GM12878 (cell line): ENCODE measurements at regions not wholly inside any gene's neighbourhood (a gene's known extent, or its start where the extent isn't known, plus 50 kb on each side); places are given as distances from the start of the nearest gene placed in this dataset.

Source experiments
- ATAC-seq: fragments of 200-7000 bp; cut with Tn5 transposase; 3 replicates; pipeline ENCODE4 v1.9.1; 2020; ENCODE audit warnings: mild to moderate bottlenecking, moderate library complexity
- BruUV-seq: library from RNA; stranded (reverse); fragments of 400-500 nt; replicated peaks from 2 replicates; lab custom pipeline; 2021; lab: Mats Ljungman, UMichigan
- CTCF ChIA-PET: fragments of 300-600 bp; sonication (Branson Sonifier 250); formaldehyde crosslinking; extraction: SDS; loops from one replicate; lab custom pipeline; 2021; ENCODE audit warnings: inconsistent platforms; lab: Yijun Ruan, JAX
- POLR2A ChIA-PET: fragments of 350-600 bp; formaldehyde crosslinking; extraction: SDS; loops from one replicate; lab custom pipeline; 2021; ENCODE audit warnings: inconsistent platforms; lab: Charles Lee
- RAD21 ChIA-PET: fragments of 300-600 bp; sonication (Branson Sonifier 250); formaldehyde crosslinking; loops from one replicate; lab custom pipeline; 2023; ENCODE audit warnings: antibody characterized with exemption; ENCODE audit not compliant: unreplicated experiment; lab: Charles Lee
- SMC1A ChIA-PET: fragments of 300-600 bp; sonication (Branson Sonifier 250); formaldehyde crosslinking; loops from one replicate; lab custom pipeline; 2023; ENCODE audit not compliant: unreplicated experiment, uncharacterized antibody; lab: Charles Lee
- DNase-seq: peaks from one replicate; pipeline ENCODE4 v3.0.0-alpha.2; 2011; ENCODE audit warnings: low read depth, low spot score
- FAIRE-seq: peaks from 3 replicates; lab custom pipeline; 2011; peaks lifted over from hg19 to GRCh38; lab: Jason Lieb, UNC
- H2AFZ ChIP-seq: 2 replicates; pipeline ENCODE4 v1.6.0; 2011; ENCODE audit warnings: low read depth, low read length, control low read depth; ENCODE audit not compliant: control insufficient read depth
- H3K27ac ChIP-seq: 2 replicates; pipeline ENCODE4 v1.5.1; 2011; ENCODE audit warnings: control low read depth; ENCODE audit not compliant: control insufficient read depth, insufficient read depth
- H3K27me3 ChIP-seq, 2 experiments: replicated peaks in 1 of 2; 2 replicates each; pipeline versions ENCODE4 v1.6.0 to v1.6.1; 2011; ENCODE audit warnings: low read length in 1 of 2; ENCODE audit not compliant: control insufficient read depth in 2 of 2, insufficient read depth in 2 of 2
- H3K36me3 ChIP-seq, 2 experiments: 2 replicates each; pipeline ENCODE4 v1.5.1; 2011; ENCODE audit warnings: low read length in 1 of 2; ENCODE audit not compliant: control insufficient read depth in 2 of 2, insufficient read depth in 2 of 2
- H3K4me1 ChIP-seq: 2 replicates; pipeline ENCODE4 v1.6.1; 2011; ENCODE audit warnings: mild to moderate bottlenecking, low read length, moderate library complexity, mixed read lengths; ENCODE audit not compliant: control insufficient read depth, insufficient read depth
- H3K4me2 ChIP-seq: 2 replicates; pipeline ENCODE4 v1.6.0; 2011; ENCODE audit warnings: control low read depth; ENCODE audit not compliant: control insufficient read depth, insufficient read depth
- H3K4me3 ChIP-seq: fragments of 200-600 bp; sonication (generic); 2 replicates; pipeline ENCODE4 v1.5.1; 2016
- H3K79me2 ChIP-seq: 2 replicates; pipeline ENCODE4 v1.6.0; 2011; ENCODE audit warnings: low read length; ENCODE audit not compliant: control insufficient read depth, insufficient read depth
- H3K9ac ChIP-seq: 2 replicates; pipeline ENCODE4 v1.8.0; 2011; ENCODE audit warnings: low read length, control low read depth, mixed read lengths; ENCODE audit not compliant: control insufficient read depth, insufficient read depth
- H3K9me3 ChIP-seq: replicated peaks from 3 replicates; pipeline ENCODE4 v1.5.1; 2011; ENCODE audit warnings: mild to moderate bottlenecking, low read length; ENCODE audit not compliant: control insufficient read depth, insufficient read depth
- H4K20me1 ChIP-seq: 2 replicates; pipeline ENCODE4 v1.6.0; 2011; ENCODE audit not compliant: control insufficient read depth, insufficient read depth
- ASH2L ChIP-seq: fragments of 300-600, 200-600 bp; sonication (generic); IDR thresholded peaks from 2 replicates; pipeline ENCODE4 v1.6.1; 2017; ENCODE audit warnings: low read depth, mild to moderate bottlenecking, borderline replicate concordance
- BCL11A ChIP-seq: IDR thresholded peaks from 2 replicates; pipeline ENCODE4 v1.6.1; 2011; ENCODE audit warnings: low read depth, low read length
- CEBPB ChIP-seq, 2 experiments: fragments of 150-350 bp in 1 of 2; IDR thresholded peaks; 2 replicates each; pipeline ENCODE4 v1.6.1; 2012 to 2014; ENCODE audit warnings: low read depth in 2 of 2, low read length in 2 of 2, borderline replicate concordance in 1 of 2, inconsistent platforms in 1 of 2
- JUNB ChIP-seq: IDR thresholded peaks from 2 replicates; pipeline ENCODE4 v1.6.1; 2016; ENCODE audit warnings: antibody characterized with exemption, mild to moderate bottlenecking
- JUND ChIP-seq: IDR thresholded peaks from 2 replicates; pipeline ENCODE4 v1.6.1; 2012; ENCODE audit warnings: low read depth, mild to moderate bottlenecking, low read length, improper control_type of control experiment, moderate library complexity
- LARP7 ChIP-seq: fragments of 450-650 bp; IDR thresholded peaks from 2 replicates; pipeline ENCODE4 v1.6.1; 2017; ENCODE audit warnings: mild to moderate bottlenecking
- MTA3 ChIP-seq: IDR thresholded peaks from 2 replicates; pipeline ENCODE4 v1.6.1; 2012; ENCODE audit warnings: low read length, inconsistent platforms, borderline replicate concordance
- NR2F1 ChIP-seq: fragments of 450-650 bp; conservative IDR thresholded peaks from 2 replicates; pipeline ENCODE4 v1.6.1; 2017; ENCODE audit warnings: mild to moderate bottlenecking
- PML ChIP-seq: IDR thresholded peaks from 2 replicates; pipeline ENCODE4 v1.6.1; 2012; ENCODE audit warnings: low read length, inconsistent platforms
- POLR2AphosphoS2 ChIP-seq: IDR thresholded peaks from 2 replicates; pipeline ENCODE4 v1.6.1; 2011; ENCODE audit warnings: low read depth, mild to moderate bottlenecking, low read length, improper control_type of control experiment, moderate library complexity
- RBBP5 ChIP-seq: fragments of 200-600 bp; sonication (generic); conservative IDR thresholded peaks from 2 replicates; pipeline ENCODE4 v1.6.1; 2016
- SIN3A ChIP-seq: IDR thresholded peaks from 2 replicates; pipeline ENCODE4 v1.6.1; 2012; ENCODE audit warnings: low read depth, low read length, improper control_type of control experiment
- SMAD5 ChIP-seq: IDR thresholded peaks from 2 replicates; pipeline ENCODE4 v1.6.1; 2016; ENCODE audit warnings: antibody characterized with exemption, low read depth
- SMARCA5 ChIP-seq: fragments of 450-650 bp; IDR thresholded peaks from 2 replicates; pipeline ENCODE4 v1.6.1; 2017; ENCODE audit warnings: mild to moderate bottlenecking
- TCF3 ChIP-seq: IDR thresholded peaks from 2 replicates; pipeline ENCODE4 v1.6.1; 2012; ENCODE audit warnings: low read depth, mild to moderate bottlenecking, low read length, borderline replicate concordance; ENCODE audit not compliant: insufficient read depth
- TCF7 ChIP-seq: IDR thresholded peaks from 2 replicates; pipeline ENCODE4 v1.6.1; 2014; ENCODE audit warnings: antibody characterized with exemption, borderline replicate concordance
- WRNIP1 ChIP-seq: IDR thresholded peaks from 2 replicates; pipeline ENCODE4 v1.6.1; 2011; ENCODE audit warnings: low read depth, low read length, improper control_type of control experiment, borderline replicate concordance
- WGBS: methylation state at CpG from one replicate; pipeline ENCODE4 v1.1.6; 2016; ENCODE audit warnings: low lambda C conversion rate; ENCODE audit not compliant: insufficient replicate concordance, insufficient coverage; ENCODE audit errors: missing lambda C conversion rate; 5-methylcytosine and 5-hydroxymethylcytosine counted together
- in situ Hi-C: fragments of 300-500 bp; cut with MboI; formaldehyde crosslinking; loops from 9 replicates; pipeline ENCODE4 v1.14.3; 2018; ENCODE audit warnings: mixed read lengths
- intact Hi-C: fragments of 100-400 bp; cut with micrococcal nuclease; formaldehyde crosslinking; loops from one replicate; pipeline ENCODE4 v1.14.2; 2022; ENCODE audit not compliant: unreplicated experiment

GRCh38 chr17:13253733-13254410, 236.0 kb upstream of the ELAC2 start:
- no TSS peak for BruUV-seq
- 19% methylated on average over 3 of the region's 3 CpGs for WGBS
- ChIA-PET SMC1A (no interaction called here), CTCF (no interaction called here), POLR2A (no interaction called here), RAD21 (no interaction called here)
- Histone ChIP-seq H3K4me2 (no peak overlapping the region), H3K4me3 (no peak overlapping the region), H3K4me1 (no peaks in the 10 kb centered on the region), H2AFZ (no peak overlapping the region), H3K27me3 (no peaks in the 10 kb centered on the region), H3K9ac (no peak overlapping the region), H3K36me3 (no peaks in the 10 kb centered on the region), H3K79me2 (no peaks in the 10 kb centered on the region), H3K27ac (no peak overlapping the region), H3K9me3 (no peaks in the 10 kb centered on the region), H4K20me1 (no peaks in the 10 kb centered on the region)
- intact Hi-C loops (no loop called here), in situ Hi-C loops (no loop called here)
- FAIRE-seq (no peak), ATAC-seq (no peak), DNase-seq (no peak)
- TF ChIP-seq ASH2L, result no peak
- no peak for TF ChIP-seq WRNIP1
- TF ChIP-seq PML, result no peak
- TF ChIP-seq SMAD5, result no peak
- TF ChIP-seq JUND, result no peak
- TF ChIP-seq SMARCA5, result no peak
- no peak for TF ChIP-seq BCL11A
- no peak for TF ChIP-seq RBBP5
- no peak for TF ChIP-seq MTA3
- TF ChIP-seq CEBPB (IDR thresholded peaks at IDR 0.05; ENCODE audit: borderline replicate concordance in 1 of 2, low read depth in 2 of 2, low read length in 2 of 2), result no peak
- no peak for TF ChIP-seq SIN3A
- no peak for TF ChIP-seq NR2F1
- TF ChIP-seq TCF3, result no peak
- TF ChIP-seq POLR2AphosphoS2, result no peak
- TF ChIP-seq JUNB, result no peak
- no peak for TF ChIP-seq TCF7
- TF ChIP-seq LARP7, result no peak
